Left ventricle myocardium inferior (tissue), 1 donor: ENCODE measurements at regions not wholly inside any gene's neighbourhood (a gene's known extent, or its start where the extent isn't known, plus 50 kb on each side); places are given as distances from the start of the nearest gene placed in this dataset.
"Not testable (repeated sequence)": the region's sequence is repeated elsewhere in the genome, so short reads cannot be mapped to it uniquely, and the experiment has no call there.

Source experiments
- DNase-seq: peaks from one replicate; pipeline ENCODE4 v3.0.0-alpha.2; 2020
- H3K27ac ChIP-seq: fragments of 200-600 bp; replicated peaks from 2 replicates; pipeline ENCODE4 v1.8.0; 2021
- H3K27me3 ChIP-seq: fragments of 200-600 bp; 2 replicates; pipeline ENCODE4 v1.8.0; 2021; ENCODE audit warnings: low read depth
- H3K36me3 ChIP-seq: fragments of 200-600 bp; 2 replicates; pipeline ENCODE4 v1.8.0; 2021
- H3K4me1 ChIP-seq: fragments of 200-600 bp; 2 replicates; pipeline ENCODE4 v1.8.0; 2021
- H3K4me3 ChIP-seq: fragments of 200-600 bp; 2 replicates; pipeline ENCODE4 v1.8.0; 2021; ENCODE audit warnings: mild to moderate bottlenecking, moderate library complexity
- H3K9me3 ChIP-seq: fragments of 200-600 bp; replicated peaks from 2 replicates; pipeline ENCODE4 v1.8.0; 2021
- intact Hi-C: fragments of 100-400 bp; cut with micrococcal nuclease; formaldehyde crosslinking; loops from one replicate; pipeline ENCODE4 v1.11.0; 2022
- TF ChIP-seq, protein P1 (sequence below): fragments of 200-600 bp; IDR thresholded peaks from 2 replicates; pipeline ENCODE4 v1.8.0; 2021; ENCODE audit warnings: antibody characterized with exemption, mild to moderate bottlenecking, borderline replicate concordance
- donor health status: DM: no; HTN: yes; CAD: no; lungs with severe emphysema.

DNA sequence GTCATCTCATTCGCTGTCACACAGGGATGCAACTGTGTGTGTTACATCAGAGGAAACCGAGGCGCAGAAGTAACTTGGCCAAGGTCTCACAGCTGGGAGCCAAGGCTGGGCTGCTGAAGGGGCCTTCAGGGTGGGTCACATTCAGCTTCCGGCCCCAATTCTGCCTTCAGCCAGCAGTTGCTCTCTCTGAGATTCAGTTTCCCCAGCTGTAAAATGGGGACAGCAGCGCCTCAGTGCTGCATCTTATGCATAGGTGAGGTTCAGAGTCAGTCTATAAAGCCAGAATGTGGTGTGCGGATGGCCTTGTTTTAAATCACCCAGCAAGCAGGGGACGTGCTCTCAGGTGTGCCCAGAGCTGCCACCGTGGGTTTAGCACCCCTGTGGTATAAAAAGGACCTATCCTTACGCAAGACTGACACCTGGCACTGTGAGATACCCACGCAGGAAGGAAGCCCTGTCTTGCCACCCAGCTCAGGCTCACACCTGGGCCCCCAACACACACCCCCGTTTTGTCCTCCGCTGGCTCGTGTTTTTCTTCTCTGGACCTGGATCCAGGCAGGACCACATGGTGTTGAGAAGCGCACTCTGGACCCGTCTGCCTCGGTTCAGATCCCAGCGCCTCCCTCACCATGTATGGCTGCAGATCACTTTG lies 94.6 kb upstream of the GSE1 start:
- H3K36me3 ChIP-seq = no peaks in the 10 kb centered on the region
- TF ChIP-seq, protein P1, sequence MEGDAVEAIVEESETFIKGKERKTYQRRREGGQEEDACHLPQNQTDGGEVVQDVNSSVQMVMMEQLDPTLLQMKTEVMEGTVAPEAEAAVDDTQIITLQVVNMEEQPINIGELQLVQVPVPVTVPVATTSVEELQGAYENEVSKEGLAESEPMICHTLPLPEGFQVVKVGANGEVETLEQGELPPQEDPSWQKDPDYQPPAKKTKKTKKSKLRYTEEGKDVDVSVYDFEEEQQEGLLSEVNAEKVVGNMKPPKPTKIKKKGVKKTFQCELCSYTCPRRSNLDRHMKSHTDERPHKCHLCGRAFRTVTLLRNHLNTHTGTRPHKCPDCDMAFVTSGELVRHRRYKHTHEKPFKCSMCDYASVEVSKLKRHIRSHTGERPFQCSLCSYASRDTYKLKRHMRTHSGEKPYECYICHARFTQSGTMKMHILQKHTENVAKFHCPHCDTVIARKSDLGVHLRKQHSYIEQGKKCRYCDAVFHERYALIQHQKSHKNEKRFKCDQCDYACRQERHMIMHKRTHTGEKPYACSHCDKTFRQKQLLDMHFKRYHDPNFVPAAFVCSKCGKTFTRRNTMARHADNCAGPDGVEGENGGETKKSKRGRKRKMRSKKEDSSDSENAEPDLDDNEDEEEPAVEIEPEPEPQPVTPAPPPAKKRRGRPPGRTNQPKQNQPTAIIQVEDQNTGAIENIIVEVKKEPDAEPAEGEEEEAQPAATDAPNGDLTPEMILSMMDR = no peak
- no peak overlapping the region for H3K4me3 ChIP-seq
- peaks cover 40% of the 10 kb centered on the region for H3K4me1 ChIP-seq
- H3K27ac ChIP-seq = no peak overlapping the region
- H3K27me3 ChIP-seq = no peaks in the 10 kb centered on the region
- H3K9me3 ChIP-seq = no peaks in the 10 kb centered on the region
- DNase-seq = no peak
- intact Hi-C loops = no loop called here

DNA sequence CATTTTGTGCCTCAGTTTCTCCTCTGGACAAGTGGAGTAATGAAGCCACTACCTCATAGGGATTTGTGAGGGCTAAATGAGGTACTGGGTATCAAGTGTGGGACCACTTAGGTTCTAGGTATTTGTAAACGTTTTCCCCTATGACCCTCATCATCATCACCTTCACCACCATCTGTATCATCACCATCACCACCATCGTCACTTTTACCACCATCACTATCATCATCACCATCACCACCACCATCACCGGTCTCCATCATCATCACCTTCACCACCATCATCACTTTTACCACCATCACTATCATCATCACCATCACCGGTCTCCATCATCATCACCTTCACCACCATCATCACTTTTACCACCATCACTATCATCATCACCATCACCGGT lies 94.1 kb upstream of the GSE1 start:
- H3K36me3 ChIP-seq, H3K27me3 ChIP-seq, DNase-seq, intact Hi-C loops, H3K9me3 ChIP-seq, H3K4me3 ChIP-seq, H3K27ac ChIP-seq: not testable (repeated sequence)
- peaks cover 41% of the 10 kb centered on the region for H3K4me1 ChIP-seq

DNA sequence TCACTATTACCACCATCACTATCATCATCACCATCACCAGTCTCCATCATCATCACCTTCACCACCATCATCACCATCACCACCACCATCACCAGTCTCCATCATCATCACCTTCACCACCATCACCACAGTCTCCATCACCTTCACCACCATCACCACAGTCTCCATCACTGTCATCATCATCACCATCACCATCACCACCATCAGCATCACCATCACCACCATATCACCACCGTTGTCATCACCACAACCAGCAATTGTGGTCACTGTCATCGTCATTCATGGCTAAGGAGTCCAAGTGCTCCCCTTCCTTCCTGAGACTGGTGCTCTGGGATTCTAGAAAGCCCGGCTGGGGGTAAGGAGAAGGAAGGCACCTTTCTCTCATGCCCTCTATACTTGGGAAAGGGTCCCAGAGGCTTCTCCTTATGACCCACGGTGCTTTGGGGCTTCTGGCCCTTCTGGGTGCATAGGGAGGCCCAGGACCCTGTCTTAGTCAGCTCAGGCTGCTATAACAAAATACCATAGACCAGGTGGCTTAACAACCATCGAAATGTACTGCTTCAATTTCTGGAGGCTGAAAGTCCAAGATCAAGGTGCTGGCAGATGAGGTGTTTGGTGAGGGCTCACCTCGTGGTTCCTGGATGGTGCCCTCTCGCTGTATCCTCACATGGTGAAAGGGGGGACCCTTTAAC lies 93.4 kb upstream of the GSE1 start:
- no peak overlapping the region for H3K4me3 ChIP-seq
- H3K4me1 ChIP-seq = peaks cover 41% of the 10 kb centered on the region
- intact Hi-C loops = no loop called here
- no peaks in the 10 kb centered on the region for H3K27me3 ChIP-seq
- TF ChIP-seq, protein P1 = no peak
- H3K36me3 ChIP-seq = no peaks in the 10 kb centered on the region
- no peaks in the 10 kb centered on the region for H3K9me3 ChIP-seq
- no peak overlapping the region for H3K27ac ChIP-seq
- no peak for DNase-seq

GRCh38 chr16:85520853-85521521 lies 92.1 kb upstream of the GSE1 start:
- intact Hi-C loops = no loop called here

GRCh38 chr16:85521552-85522307 lies 91.4 kb upstream of the GSE1 start:
- H3K4me1 ChIP-seq = peaks cover 31% of the 10 kb centered on the region
- no peaks in the 10 kb centered on the region for H3K9me3 ChIP-seq
- H3K4me3 ChIP-seq = no peak overlapping the region
- TF ChIP-seq, protein P1 = no peak
- H3K36me3 ChIP-seq = no peaks in the 10 kb centered on the region
- DNase-seq = no peak
- H3K27me3 ChIP-seq = no peaks in the 10 kb centered on the region
- intact Hi-C loops = no loop called here
- H3K27ac ChIP-seq = no peak overlapping the region

More at GRCh38 chr16:85520853-85521521, 92.1 kb upstream of the GSE1 start:
- H3K4me1 ChIP-seq = peaks cover 32% of the 10 kb centered on the region
- TF ChIP-seq, protein P1 = no peak
- no peaks in the 10 kb centered on the region for H3K27me3 ChIP-seq
- no peaks in the 10 kb centered on the region for H3K36me3 ChIP-seq
- no peak overlapping the region for H3K27ac ChIP-seq
- H3K9me3 ChIP-seq = no peaks in the 10 kb centered on the region
- no peak overlapping the region for H3K4me3 ChIP-seq
- DNase-seq = no peak
